Adrenal gland (tissue), 5 donors: ENCODE measurements at regions not wholly inside any gene's neighbourhood (a gene's known extent, or its start where the extent isn't known, plus 50 kb on each side); places are given as distances from the start of the nearest gene placed in this dataset.

Experiments
- CTCF ChIP-seq, 6 experiments: fragments of 450-650 bp in 4 of 6; fragments of 200-600 bp in 2 of 6; sonication (generic) in 1 of 6; IDR thresholded peaks; 1 replicate in 5 of 6; 2 replicates in 1 of 6; pipeline versions ENCODE4 v1.5.1 to v1.8.0; 2016 to 2021; ENCODE audit warnings: antibody characterized with exemption in 6 of 6, mild to moderate bottlenecking in 2 of 6, moderate library complexity in 1 of 6
- POLR2A ChIP-seq, 2 donors: fragments of 450-650 bp; IDR thresholded peaks; one replicate each; pipeline ENCODE4 v1.6.1; 2017; ENCODE audit warnings: antibody characterized with exemption in 2 of 2, mild to moderate bottlenecking in 2 of 2, moderate library complexity in 1 of 2
- donor health status: DM: no; HTN: no; CAD: no.

GRCh38 chr13:50573066-50573465 lies 270.4 kb downstream of the DLEU7 start:
- TF ChIP-seq CTCF (IDR thresholded peaks at IDR 0.05) (no peak), POLR2A (IDR thresholded peaks at IDR 0.05) (no peak)
